GM12801 (cell line): ENCODE measurements at regions not wholly inside any gene's neighbourhood (a gene's known extent, or its start where the extent isn't known, plus 50 kb on each side); places are given as distances from the start of the nearest gene placed in this dataset.

Experiments
- TF ChIP-seq, protein P1 (sequence below): IDR thresholded peaks from one replicate; pipeline ENCODE4 v1.5.1; 2011; ENCODE audit warnings: control low read depth; ENCODE audit not compliant: insufficient read length; ENCODE audit errors: extremely low read depth

GRCh38 chr1:5526385-5526750 lies 465.9 kb downstream of the NPHP4 start:
- TF ChIP-seq, protein P1, sequence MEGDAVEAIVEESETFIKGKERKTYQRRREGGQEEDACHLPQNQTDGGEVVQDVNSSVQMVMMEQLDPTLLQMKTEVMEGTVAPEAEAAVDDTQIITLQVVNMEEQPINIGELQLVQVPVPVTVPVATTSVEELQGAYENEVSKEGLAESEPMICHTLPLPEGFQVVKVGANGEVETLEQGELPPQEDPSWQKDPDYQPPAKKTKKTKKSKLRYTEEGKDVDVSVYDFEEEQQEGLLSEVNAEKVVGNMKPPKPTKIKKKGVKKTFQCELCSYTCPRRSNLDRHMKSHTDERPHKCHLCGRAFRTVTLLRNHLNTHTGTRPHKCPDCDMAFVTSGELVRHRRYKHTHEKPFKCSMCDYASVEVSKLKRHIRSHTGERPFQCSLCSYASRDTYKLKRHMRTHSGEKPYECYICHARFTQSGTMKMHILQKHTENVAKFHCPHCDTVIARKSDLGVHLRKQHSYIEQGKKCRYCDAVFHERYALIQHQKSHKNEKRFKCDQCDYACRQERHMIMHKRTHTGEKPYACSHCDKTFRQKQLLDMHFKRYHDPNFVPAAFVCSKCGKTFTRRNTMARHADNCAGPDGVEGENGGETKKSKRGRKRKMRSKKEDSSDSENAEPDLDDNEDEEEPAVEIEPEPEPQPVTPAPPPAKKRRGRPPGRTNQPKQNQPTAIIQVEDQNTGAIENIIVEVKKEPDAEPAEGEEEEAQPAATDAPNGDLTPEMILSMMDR, result no peak

DNA sequence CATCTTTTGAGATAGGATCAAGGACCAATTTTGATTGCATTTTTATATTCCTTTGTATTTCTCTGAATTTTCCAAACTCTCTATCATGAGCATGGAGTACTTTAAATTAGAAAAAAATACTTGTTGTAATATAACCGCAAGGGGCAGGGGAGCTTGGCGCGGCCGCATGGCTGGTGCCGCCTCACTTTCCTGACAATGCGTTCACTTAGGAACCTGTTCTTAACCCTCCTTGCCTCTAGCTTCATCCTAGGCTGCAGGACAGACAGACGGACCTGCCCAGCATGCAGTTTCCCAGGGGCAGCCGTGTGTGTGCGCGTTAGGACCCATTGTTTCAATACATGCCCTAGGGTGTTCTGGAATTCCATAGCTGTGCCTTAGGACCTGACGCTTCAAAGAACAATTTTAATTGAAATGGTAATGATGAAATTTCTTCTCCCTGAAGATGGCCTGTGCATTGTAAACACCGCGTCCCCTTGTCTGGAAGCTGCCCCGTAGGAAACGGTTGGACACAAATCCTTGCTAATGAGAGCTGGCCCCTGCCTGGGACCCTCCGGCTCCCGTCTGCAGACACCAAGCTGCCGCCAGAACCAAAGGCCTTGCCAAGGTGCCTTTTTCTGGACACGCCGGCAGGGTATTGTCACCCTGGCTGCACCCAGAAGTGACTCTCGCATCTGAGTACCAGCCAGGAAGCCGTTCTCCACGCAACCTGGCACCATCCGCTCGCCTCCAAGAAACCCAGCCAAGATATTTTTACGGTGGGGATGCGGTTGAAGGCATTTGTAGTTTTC lies 466.4 kb downstream of the NPHP4 start:
- TF ChIP-seq, protein P1, result no peak

- TF ChIP-seq, protein P1, result no peak
Observed at GRCh38 chr1:5522531-5523145, 469.6 kb downstream of the NPHP4 start.

DNA sequence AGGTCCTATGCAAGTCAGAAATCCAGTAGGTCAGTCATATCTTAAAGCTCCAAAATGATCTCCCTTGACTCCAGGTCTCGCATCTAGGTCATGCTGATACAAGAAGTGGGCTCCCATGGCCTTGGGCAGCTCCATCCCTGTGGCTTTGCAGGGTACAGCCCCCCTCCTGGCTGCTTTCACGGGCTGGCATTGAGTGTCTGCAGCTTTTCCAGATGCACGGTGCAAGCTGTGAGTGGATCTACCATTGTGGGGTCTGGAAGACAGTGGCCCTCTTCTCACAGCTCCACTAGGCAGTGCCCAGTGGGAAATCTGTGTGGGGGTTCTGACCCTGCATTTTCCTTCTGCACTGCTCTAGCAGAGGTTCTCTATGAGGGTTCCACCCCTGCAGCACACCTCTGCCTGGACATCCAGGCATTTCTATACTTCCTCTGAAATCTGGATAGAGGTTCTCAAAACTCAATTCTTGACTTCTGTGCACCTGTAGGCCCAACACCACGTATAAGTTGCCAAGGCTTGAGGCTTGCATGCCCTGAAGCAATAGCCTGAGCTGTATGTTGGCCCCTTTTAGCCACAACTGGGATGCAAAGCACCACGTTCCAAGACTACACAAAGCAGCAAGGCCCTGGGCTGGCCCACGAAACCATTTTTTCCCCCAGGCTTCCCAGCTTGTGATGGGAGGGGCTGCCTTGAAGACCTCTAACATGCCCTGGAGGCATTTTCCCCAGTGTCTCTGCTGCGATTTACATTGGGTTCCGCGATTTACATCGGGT lies 472.7 kb downstream of the NPHP4 start:
- TF ChIP-seq, protein P1, result no peak

- TF ChIP-seq, protein P1, result no peak
Observed at GRCh38 chr1:5516756-5517155, 475.5 kb downstream of the NPHP4 start.

DNA sequence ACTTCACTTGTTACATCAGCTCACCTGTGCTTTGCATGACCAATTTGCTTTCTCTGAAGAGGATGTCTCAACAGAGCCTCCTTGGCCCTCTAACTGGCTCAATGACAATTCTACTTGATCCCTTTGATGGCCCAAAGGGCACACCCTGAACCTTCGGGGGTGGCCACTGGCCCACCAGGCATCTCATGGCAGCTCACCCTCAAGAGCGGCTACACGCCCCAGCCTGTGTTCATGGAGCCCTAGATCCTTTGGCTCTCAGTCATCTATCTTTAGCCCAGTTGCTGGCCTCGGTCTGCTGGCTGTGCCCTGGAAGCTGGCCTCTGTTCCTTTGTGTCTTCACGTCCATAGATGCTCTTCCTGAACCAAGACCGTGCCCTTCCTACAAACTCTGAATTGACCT lies 476.7 kb downstream of the NPHP4 start:
- TF ChIP-seq, protein P1, result no peak

DNA sequence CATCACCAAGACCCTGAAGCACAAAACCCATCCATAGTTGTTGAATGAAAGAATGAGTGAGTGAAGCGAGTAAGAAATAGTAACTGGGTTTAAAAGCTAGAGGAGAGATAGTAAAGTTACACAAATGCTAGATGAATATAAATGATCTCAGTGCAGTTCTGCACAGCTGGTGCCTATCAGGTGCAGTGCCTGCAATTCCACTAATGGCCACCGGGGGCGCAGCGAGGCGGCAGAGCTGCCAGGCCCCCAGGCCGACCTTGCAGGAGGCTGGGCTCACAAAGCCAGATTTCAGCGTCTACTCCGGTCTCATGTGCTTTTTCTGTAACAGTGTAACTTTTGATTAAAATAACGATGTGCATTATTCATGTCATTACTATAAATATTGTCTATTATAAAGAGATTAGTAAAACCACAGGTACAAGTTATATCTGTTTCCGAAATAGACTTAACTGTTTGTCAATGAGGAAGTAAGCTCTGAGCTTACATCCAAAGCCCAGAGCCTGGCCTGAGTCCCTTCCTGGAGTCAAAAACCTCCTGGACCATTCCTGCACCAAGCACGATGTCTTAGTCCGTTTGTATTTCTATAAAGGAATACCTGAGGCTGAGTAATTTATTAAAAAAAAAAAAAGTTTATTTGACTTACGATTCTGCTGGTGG lies 477.6 kb downstream of the NPHP4 start:
- TF ChIP-seq, protein P1, result peak; percentile 91
